ENCODE measurements at regions not wholly inside any gene's neighbourhood (a gene's known extent, or its start where the extent isn't known, plus 50 kb on each side); places are given as distances from the start of the nearest gene placed in this dataset.

DNA sequence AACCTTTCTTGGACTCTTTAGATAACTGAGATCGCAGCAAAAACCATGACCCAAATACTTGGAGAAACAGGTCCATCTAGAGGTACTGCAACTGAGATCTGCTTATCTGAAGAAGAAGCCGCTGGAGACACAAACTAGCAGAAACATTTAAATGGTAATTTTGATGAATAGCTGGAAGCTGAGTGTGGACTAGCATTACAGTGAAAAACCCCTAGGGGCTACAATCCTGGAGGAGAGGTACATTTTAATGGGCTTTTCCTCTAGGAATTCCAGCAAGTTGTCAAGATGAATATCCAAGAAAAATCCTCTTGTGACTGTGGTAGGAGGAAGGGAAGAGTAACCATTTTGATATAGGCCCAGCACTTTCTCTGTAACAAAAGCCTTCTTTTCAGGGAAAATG is 592.5 kb upstream of the GRIA3 start:
- H3K4me1 ChIP-seq (ENCODE audit: control insufficient read depth, extremely low read depth, insufficient read depth, low read length), result no peaks in the 10 kb centered on the region
- no peaks in the 10 kb centered on the region for H3K9me1 ChIP-seq (ENCODE audit: control insufficient read depth, extremely low read depth, insufficient read depth, low read length)
- no peak overlapping the region for H3K4me3 ChIP-seq (ENCODE audit: control insufficient read depth in 2 of 3, extremely low read depth in 1 of 3, insufficient read depth in 2 of 3, low read depth in 1 of 3, low read length in 3 of 3)
- H2AFZ ChIP-seq (ENCODE audit: control insufficient read depth, low read length), result no peak overlapping the region
- no peak overlapping the region for H3K9ac ChIP-seq (ENCODE audit: control insufficient read depth, extremely low read depth, insufficient read depth, low read length)
- no peaks in the 10 kb centered on the region for H3K36me3 ChIP-seq (ENCODE audit: control insufficient read depth in 2 of 2, extremely low read depth in 1 of 2, insufficient read depth in 2 of 2, low read length in 2 of 2)
- H3K79me2 ChIP-seq (ENCODE audit: control insufficient read depth, insufficient read depth, low read length), result no peaks in the 10 kb centered on the region
- TF ChIP-seq, protein P1, sequence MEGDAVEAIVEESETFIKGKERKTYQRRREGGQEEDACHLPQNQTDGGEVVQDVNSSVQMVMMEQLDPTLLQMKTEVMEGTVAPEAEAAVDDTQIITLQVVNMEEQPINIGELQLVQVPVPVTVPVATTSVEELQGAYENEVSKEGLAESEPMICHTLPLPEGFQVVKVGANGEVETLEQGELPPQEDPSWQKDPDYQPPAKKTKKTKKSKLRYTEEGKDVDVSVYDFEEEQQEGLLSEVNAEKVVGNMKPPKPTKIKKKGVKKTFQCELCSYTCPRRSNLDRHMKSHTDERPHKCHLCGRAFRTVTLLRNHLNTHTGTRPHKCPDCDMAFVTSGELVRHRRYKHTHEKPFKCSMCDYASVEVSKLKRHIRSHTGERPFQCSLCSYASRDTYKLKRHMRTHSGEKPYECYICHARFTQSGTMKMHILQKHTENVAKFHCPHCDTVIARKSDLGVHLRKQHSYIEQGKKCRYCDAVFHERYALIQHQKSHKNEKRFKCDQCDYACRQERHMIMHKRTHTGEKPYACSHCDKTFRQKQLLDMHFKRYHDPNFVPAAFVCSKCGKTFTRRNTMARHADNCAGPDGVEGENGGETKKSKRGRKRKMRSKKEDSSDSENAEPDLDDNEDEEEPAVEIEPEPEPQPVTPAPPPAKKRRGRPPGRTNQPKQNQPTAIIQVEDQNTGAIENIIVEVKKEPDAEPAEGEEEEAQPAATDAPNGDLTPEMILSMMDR (optimal IDR thresholded peaks at IDR 0.05 in 1 of 3, IDR thresholded peaks at IDR 0.05 in 1 of 3, conservative IDR thresholded peaks at IDR 0.05 in 1 of 3; ENCODE audit: extremely low read depth in 1 of 3, insufficient read depth in 2 of 3, low read length in 3 of 3), result no peak
- no peak for TF ChIP-seq EZH2 (IDR thresholded peaks at IDR 0.05; ENCODE audit: low read length)
- dilution Hi-C loops (cut with MboI; ENCODE audit: extremely low pct_ligation_motif_present, low sequenced_read_pairs), result no loop called here
- H3K9me3 ChIP-seq (ENCODE audit: control insufficient read depth, low read depth, low read length), result no peaks in the 10 kb centered on the region
- H3K27me3 ChIP-seq (ENCODE audit: control insufficient read depth, extremely low read depth, insufficient read depth, low read length), result no peaks in the 10 kb centered on the region
- no peaks in the 10 kb centered on the region for H4K20me1 ChIP-seq (ENCODE audit: control insufficient read depth, extremely low read depth, insufficient read depth, low read length)
- FAIRE-seq (no peak), DNase-seq (ENCODE audit: low read depth, low spot score) (no peak)
- H3K27ac ChIP-seq (ENCODE audit: control insufficient read depth, insufficient read depth, low read length), result no peak overlapping the region
- H3K4me2 ChIP-seq (ENCODE audit: control insufficient read depth, extremely low read depth, insufficient read depth, low read depth, low read length), result no peak overlapping the region

DNA sequence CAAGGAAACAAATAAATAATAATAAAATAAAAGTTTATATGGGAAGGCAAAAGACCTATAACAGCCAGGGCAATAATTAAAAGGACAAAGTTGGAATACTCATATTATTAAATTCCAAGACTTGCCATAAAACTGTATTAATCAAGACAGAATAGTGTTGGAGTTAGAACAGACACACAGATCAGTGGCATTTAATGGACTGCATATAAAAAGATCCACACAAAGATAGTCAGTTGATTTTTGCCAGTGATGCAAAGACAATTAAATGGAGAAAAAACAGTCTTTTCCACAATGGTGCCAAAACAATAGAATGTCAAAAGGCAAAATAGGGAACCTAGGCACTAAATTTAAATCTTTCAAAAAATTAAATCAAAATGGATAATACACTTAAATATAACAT is 587.1 kb upstream of the GRIA3 start:
- no peaks in the 10 kb centered on the region for H3K9me3 ChIP-seq (ENCODE audit: control insufficient read depth, low read depth, low read length)
- no peaks in the 10 kb centered on the region for H4K20me1 ChIP-seq (ENCODE audit: control insufficient read depth, extremely low read depth, insufficient read depth, low read length)
- no peak overlapping the region for H3K4me3 ChIP-seq (ENCODE audit: control insufficient read depth in 2 of 3, extremely low read depth in 1 of 3, insufficient read depth in 2 of 3, low read depth in 1 of 3, low read length in 3 of 3)
- H3K4me2 ChIP-seq (ENCODE audit: control insufficient read depth, extremely low read depth, insufficient read depth, low read depth, low read length), result no peak overlapping the region
- H2AFZ ChIP-seq (ENCODE audit: control insufficient read depth, low read length), result no peak overlapping the region
- dilution Hi-C loops (cut with MboI; ENCODE audit: extremely low pct_ligation_motif_present, low sequenced_read_pairs), result no loop called here
- no peaks in the 10 kb centered on the region for H3K79me2 ChIP-seq (ENCODE audit: control insufficient read depth, insufficient read depth, low read length)
- no peaks in the 10 kb centered on the region for H3K36me3 ChIP-seq (ENCODE audit: control insufficient read depth in 2 of 2, extremely low read depth in 1 of 2, insufficient read depth in 2 of 2, low read length in 2 of 2)
- H3K9me1 ChIP-seq (ENCODE audit: control insufficient read depth, extremely low read depth, insufficient read depth, low read length), result no peaks in the 10 kb centered on the region
- no peaks in the 10 kb centered on the region for H3K27me3 ChIP-seq (ENCODE audit: control insufficient read depth, extremely low read depth, insufficient read depth, low read length)
- FAIRE-seq, result no peak
- H3K27ac ChIP-seq (ENCODE audit: control insufficient read depth, insufficient read depth, low read length), result no peak overlapping the region
- TF ChIP-seq, protein P1 (optimal IDR thresholded peaks at IDR 0.05 in 1 of 3, IDR thresholded peaks at IDR 0.05 in 1 of 3, conservative IDR thresholded peaks at IDR 0.05 in 1 of 3; ENCODE audit: extremely low read depth in 1 of 3, insufficient read depth in 2 of 3, low read length in 3 of 3), result no peak
- TF ChIP-seq EZH2 (IDR thresholded peaks at IDR 0.05; ENCODE audit: low read length), result no peak
- no peak for DNase-seq (ENCODE audit: low read depth, low spot score)
- no peaks in the 10 kb centered on the region for H3K4me1 ChIP-seq (ENCODE audit: control insufficient read depth, extremely low read depth, insufficient read depth, low read length)
- H3K9ac ChIP-seq (ENCODE audit: control insufficient read depth, extremely low read depth, insufficient read depth, low read length), result no peak overlapping the region

All from keratinocyte (primary cell).